ENCODE measurements at regions not wholly inside any gene's neighbourhood (a gene's known extent, or its start where the extent isn't known, plus 50 kb on each side); places are given as distances from the start of the nearest gene placed in this dataset.

DNA sequence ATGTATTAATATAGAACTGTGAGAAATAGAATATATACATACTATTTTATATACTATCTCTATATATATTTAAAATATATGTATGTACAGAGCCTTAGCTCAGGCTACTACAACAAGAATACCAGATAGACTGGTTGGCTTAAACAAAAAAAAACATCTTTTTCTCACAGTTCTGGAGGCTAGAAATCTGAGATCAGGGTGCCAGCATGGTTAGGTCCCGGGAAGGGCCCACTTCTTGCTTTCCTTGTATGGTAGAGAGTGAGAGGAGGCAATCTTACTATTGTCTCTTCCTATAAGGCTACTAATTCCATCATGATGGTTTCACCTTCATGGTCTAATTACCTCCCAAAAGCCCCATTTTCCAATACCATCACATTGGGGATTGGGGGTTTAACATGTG lies 613.0 kb downstream of the ZNF608 start:
- Mint-ChIP-seq H3K4me1 (no peaks in the 10 kb centered on the region), H3K4me3 (no peak overlapping the region), H3K9me3 (peaks cover 0 to 4% (median 2%) of the 10 kb centered on the region in 7 donors), H3K27me3 (ENCODE audit: low read depth in 3 of 3) (peaks cover 0 to 2% (median 0%) of the 10 kb centered on the region in 3 donors), H3K36me3 (no peaks in the 10 kb centered on the region), H3K27ac (no peak overlapping the region)
- H2AFZ ChIP-seq (ENCODE audit: insufficient read depth, low read depth, low read length, poor library complexity, severe bottlenecking) = no peak overlapping the region
- H3K9ac ChIP-seq (ENCODE audit: insufficient read depth, low read length, poor library complexity, severe bottlenecking) = no peak overlapping the region
- no peaks in the 10 kb centered on the region for H3K4me1 ChIP-seq (ENCODE audit: control insufficient read depth in 1 of 2, insufficient read depth in 2 of 2, low read length in 2 of 2)
- H3K36me3 ChIP-seq (replicated peaks in 1 of 2; ENCODE audit: control insufficient read depth in 1 of 2, insufficient read depth in 2 of 2, low read length in 2 of 2) = no peaks in the 10 kb centered on the region
- H3K4me3 ChIP-seq (replicated peaks in 1 of 3; ENCODE audit: low read depth in 2 of 3, low read length in 3 of 3) = no peak overlapping the region
- no CpG with 5 or more reads among the region's 1 CpG for WGBS (ENCODE audit: insufficient coverage)
- H3K27me3 ChIP-seq (ENCODE audit: control insufficient read depth in 2 of 2, insufficient read depth in 2 of 2, low read length in 2 of 2) = no peaks in the 10 kb centered on the region
- H3K79me2 ChIP-seq (ENCODE audit: insufficient read depth, low read length) = no peaks in the 10 kb centered on the region
- intact Hi-C loops (cut with micrococcal nuclease) = no loop called here
- DNase-seq = no peak
- TF ChIP-seq, protein P1, sequence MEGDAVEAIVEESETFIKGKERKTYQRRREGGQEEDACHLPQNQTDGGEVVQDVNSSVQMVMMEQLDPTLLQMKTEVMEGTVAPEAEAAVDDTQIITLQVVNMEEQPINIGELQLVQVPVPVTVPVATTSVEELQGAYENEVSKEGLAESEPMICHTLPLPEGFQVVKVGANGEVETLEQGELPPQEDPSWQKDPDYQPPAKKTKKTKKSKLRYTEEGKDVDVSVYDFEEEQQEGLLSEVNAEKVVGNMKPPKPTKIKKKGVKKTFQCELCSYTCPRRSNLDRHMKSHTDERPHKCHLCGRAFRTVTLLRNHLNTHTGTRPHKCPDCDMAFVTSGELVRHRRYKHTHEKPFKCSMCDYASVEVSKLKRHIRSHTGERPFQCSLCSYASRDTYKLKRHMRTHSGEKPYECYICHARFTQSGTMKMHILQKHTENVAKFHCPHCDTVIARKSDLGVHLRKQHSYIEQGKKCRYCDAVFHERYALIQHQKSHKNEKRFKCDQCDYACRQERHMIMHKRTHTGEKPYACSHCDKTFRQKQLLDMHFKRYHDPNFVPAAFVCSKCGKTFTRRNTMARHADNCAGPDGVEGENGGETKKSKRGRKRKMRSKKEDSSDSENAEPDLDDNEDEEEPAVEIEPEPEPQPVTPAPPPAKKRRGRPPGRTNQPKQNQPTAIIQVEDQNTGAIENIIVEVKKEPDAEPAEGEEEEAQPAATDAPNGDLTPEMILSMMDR (IDR thresholded peaks at IDR 0.05) = no peak
- peaks cover 0 to 3% of the 10 kb centered on the region in 2 donors for H3K9me3 ChIP-seq (replicated peaks in 1 of 2; ENCODE audit: control insufficient read depth in 1 of 2, insufficient read depth in 1 of 2, low read length in 2 of 2)
- no peaks in the 10 kb centered on the region for H4K20me1 ChIP-seq (ENCODE audit: insufficient read depth, low read length)
- no peak overlapping the region for H3K4me2 ChIP-seq (replicated peaks; ENCODE audit: extremely low read depth, low read length, poor library complexity, severe bottlenecking)
- no peak overlapping the region for H3K27ac ChIP-seq (ENCODE audit: low read depth in 1 of 2, low read length in 2 of 2)

DNA sequence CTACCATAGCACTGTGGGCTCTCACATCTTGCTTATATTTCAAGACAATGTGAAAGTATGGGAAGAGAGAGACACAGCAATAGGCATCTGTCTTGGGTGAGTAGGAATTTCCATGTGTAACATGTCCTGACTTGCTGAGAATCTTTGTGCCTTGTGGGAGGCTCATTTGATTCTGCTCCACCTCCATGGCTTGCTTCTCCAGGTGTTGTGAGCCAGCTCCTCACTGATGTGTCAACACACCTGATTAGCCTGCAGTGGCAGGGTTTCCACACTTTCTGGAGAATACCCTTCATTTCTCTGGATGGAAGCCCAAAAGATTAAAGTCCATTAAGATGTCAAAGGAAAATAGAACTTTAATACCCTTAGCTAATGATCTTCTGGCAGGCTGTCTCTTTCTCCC lies 613.6 kb downstream of the ZNF608 start:
- no peaks in the 10 kb centered on the region for H3K4me1 Mint-ChIP-seq
- Histone ChIP-seq H3K36me3 (replicated peaks in 1 of 2; ENCODE audit: control insufficient read depth in 1 of 2, insufficient read depth in 2 of 2, low read length in 2 of 2) (no peaks in the 10 kb centered on the region), H3K79me2 (ENCODE audit: insufficient read depth, low read length) (no peaks in the 10 kb centered on the region), H3K27me3 (ENCODE audit: control insufficient read depth in 2 of 2, insufficient read depth in 2 of 2, low read length in 2 of 2) (no peaks in the 10 kb centered on the region), H3K4me1 (ENCODE audit: control insufficient read depth in 1 of 2, insufficient read depth in 2 of 2, low read length in 2 of 2) (no peaks in the 10 kb centered on the region), H2AFZ (ENCODE audit: insufficient read depth, low read depth, low read length, poor library complexity, severe bottlenecking) (no peak overlapping the region), H3K27ac (ENCODE audit: low read depth in 1 of 2, low read length in 2 of 2) (no peak overlapping the region), H3K9me3 (replicated peaks in 1 of 2; ENCODE audit: control insufficient read depth in 1 of 2, insufficient read depth in 1 of 2, low read length in 2 of 2) (no peaks in the 10 kb centered on the region), H3K9ac (ENCODE audit: insufficient read depth, low read length, poor library complexity, severe bottlenecking) (no peak overlapping the region), H4K20me1 (ENCODE audit: insufficient read depth, low read length) (no peaks in the 10 kb centered on the region), H3K4me3 (replicated peaks in 1 of 3; ENCODE audit: low read depth in 2 of 3, low read length in 3 of 3) (no peak overlapping the region), H3K4me2 (replicated peaks; ENCODE audit: extremely low read depth, low read length, poor library complexity, severe bottlenecking) (no peak overlapping the region)
- H3K36me3 Mint-ChIP-seq = no peaks in the 10 kb centered on the region
- H3K9me3 Mint-ChIP-seq = peaks cover 0 to 4% (median 2%) of the 10 kb centered on the region in 7 donors
- DNase-seq = no peak
- no peak overlapping the region for H3K27ac Mint-ChIP-seq
- H3K4me3 Mint-ChIP-seq = no peak overlapping the region
- TF ChIP-seq, protein P1 (IDR thresholded peaks at IDR 0.05) = no peak
- intact Hi-C loops (cut with micrococcal nuclease) = no loop called here
- H3K27me3 Mint-ChIP-seq (ENCODE audit: low read depth in 3 of 3) = peaks cover 0 to 2% (median 0%) of the 10 kb centered on the region in 3 donors

Data from CD14-positive monocyte (primary cell).